NT2/D1 (cell line): ENCODE measurements at regions not wholly inside any gene's neighbourhood (a gene's known extent, or its start where the extent isn't known, plus 50 kb on each side); places are given as distances from the start of the nearest gene placed in this dataset.
"Not testable (repeated sequence)": the region's sequence is repeated elsewhere in the genome, so short reads cannot be mapped to it uniquely, and the experiment has no call there.

Source experiments
- DNase-seq: peaks from one replicate; pipeline ENCODE4 v3.0.0-alpha.2; 2011; ENCODE audit warnings: low read depth, low spot score
- H3K27me3 ChIP-seq: 2 replicates; pipeline ENCODE4 v1.6.0; 2011; ENCODE audit warnings: mild to moderate bottlenecking; ENCODE audit not compliant: insufficient read length, insufficient read depth
- H3K36me3 ChIP-seq: 2 replicates; pipeline ENCODE4 v1.6.1; 2011; ENCODE audit warnings: mild to moderate bottlenecking, low read length, mixed read lengths; ENCODE audit not compliant: insufficient read depth, insufficient read length
- H3K4me1 ChIP-seq: 2 replicates; pipeline ENCODE4 v1.5.1; 2011; ENCODE audit not compliant: insufficient read depth, insufficient read length
- H3K4me3 ChIP-seq: 2 replicates; pipeline ENCODE4 v1.5.1; 2011; ENCODE audit warnings: low read depth; ENCODE audit not compliant: insufficient read length
- H3K9ac ChIP-seq: 2 replicates; pipeline ENCODE4 v1.6.0; 2011; ENCODE audit warnings: low read depth; ENCODE audit not compliant: insufficient read length
- H3K9me3 ChIP-seq: 2 replicates; pipeline ENCODE4 v1.5.1; 2011; ENCODE audit warnings: mild to moderate bottlenecking, low read length; ENCODE audit not compliant: insufficient read depth
- SUZ12 ChIP-seq: IDR thresholded peaks from 2 replicates; pipeline ENCODE4 v1.6.1; 2011; ENCODE audit not compliant: insufficient read length, insufficient read depth; ENCODE audit errors: extremely low read depth
- YY1 ChIP-seq: IDR thresholded peaks from 2 replicates; pipeline ENCODE4 v1.6.1; 2011; ENCODE audit not compliant: insufficient read length, insufficient read depth
- ZNF274 ChIP-seq: IDR thresholded peaks from 2 replicates; pipeline ENCODE4 v1.6.1; 2011; ENCODE audit warnings: mild to moderate bottlenecking, low read depth, low read length

DNA sequence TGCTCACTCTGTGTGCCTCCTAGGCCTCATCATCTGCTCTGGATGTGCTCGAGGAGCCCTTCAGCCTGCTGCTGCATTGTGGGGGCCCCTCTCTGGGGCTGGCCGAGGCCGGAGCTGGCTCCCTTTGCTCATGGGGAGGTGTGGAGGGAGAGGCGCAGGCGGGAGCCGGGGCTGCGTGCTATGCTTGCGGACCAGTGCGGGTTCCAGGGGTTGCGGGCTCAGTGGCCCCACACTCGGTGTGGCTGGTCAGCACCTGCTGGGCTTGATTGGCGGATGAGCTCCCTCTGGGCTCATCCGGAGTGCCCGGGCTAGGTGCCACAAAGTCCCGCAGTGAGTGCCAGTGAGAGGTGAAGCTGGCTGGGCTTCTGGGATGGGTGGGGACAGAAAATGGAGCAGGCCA is 264.2 kb downstream of the SI start:
- no peak overlapping the region for H3K9ac ChIP-seq
- H3K4me1 ChIP-seq, result no peaks in the 10 kb centered on the region
- H3K4me3 ChIP-seq, result no peak overlapping the region
- no peaks in the 10 kb centered on the region for H3K27me3 ChIP-seq
- peaks cover 8% of the 10 kb centered on the region; the same call in 1 of the 2 replicates for H3K9me3 ChIP-seq
- DNase-seq, result no peak
- no peak for TF ChIP-seq SUZ12
- no peaks in the 10 kb centered on the region for H3K36me3 ChIP-seq

DNA sequence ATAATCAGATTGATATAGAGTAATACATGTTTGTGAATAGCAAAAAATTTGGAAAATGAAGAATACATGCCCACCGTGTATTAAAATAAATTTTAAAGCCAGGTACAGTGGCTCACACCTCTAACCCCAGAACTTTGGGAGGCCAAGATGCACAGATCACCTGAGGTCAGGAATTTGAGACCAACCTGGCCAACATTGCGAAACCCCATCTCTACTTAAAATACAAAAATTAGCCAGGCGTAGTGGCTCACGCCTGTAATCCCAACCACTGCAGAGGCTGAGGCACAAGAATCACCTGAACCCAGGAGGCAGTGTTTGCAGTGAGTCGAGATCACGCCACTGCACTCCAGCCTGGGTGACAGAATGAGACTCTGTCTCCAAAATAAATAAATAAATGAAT is 266.3 kb downstream of the SI start:
- no peak for DNase-seq
- Histone ChIP-seq H3K27me3 (no peaks in the 10 kb centered on the region), H3K9ac (no peak overlapping the region), H3K9me3 (no peaks in the 10 kb centered on the region), H3K4me3 (no peak overlapping the region), H3K36me3 (no peaks in the 10 kb centered on the region), H3K4me1 (no peaks in the 10 kb centered on the region)
- TF ChIP-seq ZNF274, result no peak
- no peak for TF ChIP-seq SUZ12

DNA sequence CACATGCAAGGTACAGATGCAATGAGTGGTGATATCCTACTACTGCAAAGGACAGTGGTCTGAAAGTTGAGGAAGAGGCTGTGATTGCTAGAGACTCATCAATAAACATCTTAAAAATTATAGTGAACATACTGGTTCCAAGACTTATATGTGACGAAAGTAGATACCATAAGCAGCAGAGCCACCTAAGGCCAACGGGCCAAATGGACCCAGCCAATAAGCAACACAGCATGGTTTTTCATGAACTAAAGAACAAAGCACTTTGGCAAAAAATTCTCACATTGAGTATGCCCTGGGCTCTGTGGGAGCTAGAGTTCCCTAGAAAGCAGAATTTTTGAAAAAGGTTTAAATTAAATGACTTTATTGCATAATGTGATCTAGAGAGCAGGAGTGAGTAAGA is 272.1 kb downstream of the SI start:
- H3K36me3 ChIP-seq, result no peaks in the 10 kb centered on the region
- no peak for DNase-seq
- TF ChIP-seq ZNF274 (no peak), YY1 (no peak), SUZ12 (no peak)
- H3K9ac ChIP-seq, result no peak overlapping the region
- no peaks in the 10 kb centered on the region for H3K27me3 ChIP-seq
- no peaks in the 10 kb centered on the region for H3K4me1 ChIP-seq
- H3K4me3 ChIP-seq, result no peak overlapping the region
- H3K9me3 ChIP-seq, result no peaks in the 10 kb centered on the region

DNA sequence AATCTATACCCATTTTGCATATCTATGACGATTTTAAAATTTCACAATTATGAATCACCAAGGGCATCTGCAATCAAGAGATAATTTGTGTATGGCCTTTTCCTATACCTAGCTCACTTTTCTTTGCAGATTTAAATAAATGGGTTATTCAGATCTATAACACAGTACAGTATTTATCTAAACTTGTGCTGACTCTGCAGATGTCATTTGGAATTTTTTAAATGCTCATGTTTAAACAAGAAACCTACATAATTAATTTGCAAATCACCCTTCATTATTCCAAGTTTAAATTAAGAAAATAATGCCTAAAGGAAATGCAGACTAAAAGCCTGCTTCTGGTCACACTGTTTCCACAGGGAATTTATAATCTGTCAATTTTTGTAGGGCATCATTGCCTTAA is 284.2 kb downstream of the SI start:
- Histone ChIP-seq H3K4me3 (no peak overlapping the region), H3K4me1 (no peaks in the 10 kb centered on the region), H3K27me3 (no peaks in the 10 kb centered on the region), H3K9me3 (no peaks in the 10 kb centered on the region), H3K9ac (no peak overlapping the region), H3K36me3 (no peaks in the 10 kb centered on the region)
- DNase-seq, result no peak
- no peak for TF ChIP-seq YY1
- no peak for TF ChIP-seq SUZ12
- no peak for TF ChIP-seq ZNF274

DNA sequence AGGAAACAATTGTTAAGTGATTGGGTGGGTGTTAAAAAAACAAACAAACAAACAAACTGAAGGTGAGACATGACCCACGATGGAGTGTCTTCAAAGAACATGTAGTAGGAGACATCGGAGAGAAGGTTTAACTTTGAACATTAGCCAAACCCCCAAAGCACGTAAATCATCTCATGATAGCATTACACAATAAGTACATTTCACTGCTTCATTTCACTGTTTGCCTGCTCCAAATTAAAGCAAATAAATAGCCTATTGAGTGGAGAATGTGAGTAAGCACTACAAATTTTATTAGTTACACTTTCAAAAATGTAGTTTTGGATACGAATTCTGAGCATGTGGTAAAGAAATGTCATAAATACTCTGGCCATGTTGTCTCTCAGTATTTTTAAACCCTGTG is 287.0 kb downstream of the SI start:
- Histone ChIP-seq H3K27me3 (no peaks in the 10 kb centered on the region), H3K9me3 (0 out of 2 replicates have a peak, but pooled peaks cover 6% of the 10 kb centered on the region), H3K9ac (no peak overlapping the region), H3K4me1 (no peaks in the 10 kb centered on the region), H3K4me3 (no peak overlapping the region), H3K36me3 (no peaks in the 10 kb centered on the region)
- TF ChIP-seq SUZ12 (no peak), ZNF274 (no peak), YY1 (no peak)
- no peak for DNase-seq

DNA sequence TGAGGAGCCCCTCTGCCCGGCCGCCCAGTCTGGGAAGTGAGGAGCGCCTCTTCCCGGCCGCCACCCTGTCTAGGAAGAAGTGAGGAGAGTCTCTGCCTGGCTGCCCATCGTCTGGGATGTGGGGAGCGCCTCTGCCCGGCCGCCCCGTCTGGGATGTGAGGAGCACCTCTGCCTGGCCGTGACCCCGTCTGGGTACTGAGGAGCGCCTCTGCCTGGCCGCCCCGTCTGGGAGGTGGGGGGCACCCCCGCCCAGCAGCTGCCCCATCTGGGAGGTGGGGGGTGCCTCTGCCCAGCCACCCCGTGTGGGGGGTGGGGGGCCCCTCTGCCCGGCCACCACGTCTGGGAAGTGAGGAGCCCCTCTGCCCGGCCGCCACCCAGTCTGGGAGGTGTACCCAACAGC is 293.9 kb downstream of the SI start:
- H3K9ac ChIP-seq, H3K4me3 ChIP-seq, H3K4me1 ChIP-seq, H3K27me3 ChIP-seq, DNase-seq, H3K36me3 ChIP-seq: not testable (repeated sequence)
- peaks cover 12% of the 10 kb centered on the region; the same call in 1 of the 2 replicates for H3K9me3 ChIP-seq

DNA sequence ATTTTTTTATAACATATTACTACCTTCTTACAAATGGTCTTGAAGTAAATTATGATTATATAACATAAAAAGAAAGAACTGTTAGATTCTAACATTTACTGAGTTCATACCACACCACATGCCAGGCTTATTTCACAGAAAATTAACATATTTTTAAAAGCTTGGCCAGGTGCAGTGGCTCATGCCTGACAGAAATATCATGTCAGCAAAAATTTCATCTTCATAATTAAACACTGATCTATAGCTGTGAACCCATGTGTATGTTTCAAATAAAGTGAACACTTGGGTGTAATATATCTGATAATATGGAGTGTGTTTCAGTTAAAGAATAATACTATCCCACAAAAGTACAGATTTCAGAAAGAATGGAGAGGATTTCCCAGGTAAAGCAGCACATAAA is 296.5 kb downstream of the SI start:
- TF ChIP-seq ZNF274, result no peak
- TF ChIP-seq YY1, result no peak
- TF ChIP-seq SUZ12, result no peak
- no peaks in the 10 kb centered on the region for H3K4me1 ChIP-seq
- H3K36me3 ChIP-seq, result no peaks in the 10 kb centered on the region
- H3K9me3 ChIP-seq, result peaks cover 6% of the 10 kb centered on the region
- H3K9ac ChIP-seq, result no peak overlapping the region
- no peak for DNase-seq
- no peaks in the 10 kb centered on the region for H3K27me3 ChIP-seq
- no peak overlapping the region for H3K4me3 ChIP-seq

DNA sequence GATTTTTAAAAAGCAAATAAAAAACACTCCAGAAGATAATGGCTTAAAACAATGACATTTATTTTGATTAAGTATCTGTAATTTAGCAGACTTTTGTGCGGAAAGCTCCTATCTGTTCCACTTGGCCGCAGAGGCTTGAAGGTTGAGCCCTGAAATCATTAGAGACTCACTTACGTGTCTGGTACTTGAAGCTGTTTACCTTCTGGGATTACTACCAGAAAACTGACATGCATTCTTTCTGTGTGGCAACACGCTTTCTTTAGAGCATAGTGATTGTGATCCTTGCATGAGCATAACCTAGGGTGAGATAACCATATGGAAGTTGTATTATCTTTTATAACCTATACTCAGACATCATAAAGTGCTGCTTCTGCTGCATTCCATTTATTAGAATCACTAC is 298.5 kb downstream of the SI start:
- peaks cover 6% of the 10 kb centered on the region for H3K9me3 ChIP-seq
- H3K4me3 ChIP-seq, result no peak overlapping the region
- H3K27me3 ChIP-seq, result no peaks in the 10 kb centered on the region
- no peaks in the 10 kb centered on the region for H3K4me1 ChIP-seq
- no peak for DNase-seq
- H3K36me3 ChIP-seq, result no peaks in the 10 kb centered on the region
- H3K9ac ChIP-seq, result no peak overlapping the region
- TF ChIP-seq YY1 (no peak), SUZ12 (no peak), ZNF274 (no peak)
